NB4 (cell line): ENCODE measurements at regions not wholly inside any gene's neighbourhood (a gene's known extent, or its start where the extent isn't known, plus 50 kb on each side); places are given as distances from the start of the nearest gene placed in this dataset.

Experiments
- POLR2A ChIP-seq: IDR thresholded peaks from 2 replicates; pipeline ENCODE4 v1.6.1; 2011; ENCODE audit warnings: mild to moderate bottlenecking; ENCODE audit not compliant: insufficient read length; ENCODE audit errors: extremely low read depth
- TF ChIP-seq, protein P1 (sequence below): IDR thresholded peaks from one replicate; pipeline ENCODE4 v1.5.1; 2012; ENCODE audit warnings: low read depth, low read length
- TF ChIP-seq, protein P2 (sequence below): IDR thresholded peaks from 2 replicates; pipeline ENCODE4 v1.6.1; 2011; ENCODE audit warnings: low read depth, low read length

DNA sequence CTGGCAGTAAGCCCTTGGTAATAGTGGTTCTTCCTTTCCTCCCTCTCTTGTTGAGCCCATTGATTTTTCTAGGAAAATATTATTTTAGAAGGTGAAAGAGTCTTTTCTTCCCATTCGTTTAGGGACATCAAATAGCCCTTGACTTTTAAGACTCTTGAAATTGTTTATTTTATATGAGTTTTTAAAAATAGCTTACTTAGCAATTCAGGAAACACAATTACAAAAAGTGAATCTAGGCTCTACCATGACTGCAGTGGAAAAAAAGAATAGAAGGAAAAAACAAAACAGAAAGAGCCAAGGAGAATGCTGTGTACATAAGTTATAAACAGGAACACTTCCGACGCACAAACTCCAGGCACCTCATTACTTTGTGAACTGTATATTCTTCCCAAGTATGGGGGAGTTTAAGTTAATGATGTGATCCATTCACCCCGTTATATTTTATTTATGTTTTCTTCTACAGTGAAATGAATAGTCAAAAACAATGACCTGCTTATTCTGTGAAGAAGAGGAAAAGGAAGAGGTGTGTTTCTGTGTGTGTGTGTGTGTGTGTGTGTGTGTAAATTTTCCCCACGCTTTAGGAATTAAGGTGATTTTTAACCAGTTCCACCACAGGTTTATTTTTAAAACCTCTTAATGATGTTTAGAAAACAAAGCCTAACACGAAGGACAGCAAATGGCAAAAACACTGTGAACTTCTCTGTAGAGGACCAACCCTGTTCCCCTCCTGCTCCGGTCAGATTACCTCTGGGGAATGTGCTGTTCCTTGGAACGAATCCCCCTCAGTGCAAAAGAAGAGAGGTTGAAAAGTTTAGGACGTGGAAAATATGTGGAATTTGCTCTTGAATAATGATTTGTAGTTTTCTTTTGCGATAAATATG is 266.3 kb downstream of the KLF5 start:
- no peak for TF ChIP-seq POLR2A
- TF ChIP-seq, protein P1, sequence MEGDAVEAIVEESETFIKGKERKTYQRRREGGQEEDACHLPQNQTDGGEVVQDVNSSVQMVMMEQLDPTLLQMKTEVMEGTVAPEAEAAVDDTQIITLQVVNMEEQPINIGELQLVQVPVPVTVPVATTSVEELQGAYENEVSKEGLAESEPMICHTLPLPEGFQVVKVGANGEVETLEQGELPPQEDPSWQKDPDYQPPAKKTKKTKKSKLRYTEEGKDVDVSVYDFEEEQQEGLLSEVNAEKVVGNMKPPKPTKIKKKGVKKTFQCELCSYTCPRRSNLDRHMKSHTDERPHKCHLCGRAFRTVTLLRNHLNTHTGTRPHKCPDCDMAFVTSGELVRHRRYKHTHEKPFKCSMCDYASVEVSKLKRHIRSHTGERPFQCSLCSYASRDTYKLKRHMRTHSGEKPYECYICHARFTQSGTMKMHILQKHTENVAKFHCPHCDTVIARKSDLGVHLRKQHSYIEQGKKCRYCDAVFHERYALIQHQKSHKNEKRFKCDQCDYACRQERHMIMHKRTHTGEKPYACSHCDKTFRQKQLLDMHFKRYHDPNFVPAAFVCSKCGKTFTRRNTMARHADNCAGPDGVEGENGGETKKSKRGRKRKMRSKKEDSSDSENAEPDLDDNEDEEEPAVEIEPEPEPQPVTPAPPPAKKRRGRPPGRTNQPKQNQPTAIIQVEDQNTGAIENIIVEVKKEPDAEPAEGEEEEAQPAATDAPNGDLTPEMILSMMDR, result no peak
- TF ChIP-seq, protein P2, sequence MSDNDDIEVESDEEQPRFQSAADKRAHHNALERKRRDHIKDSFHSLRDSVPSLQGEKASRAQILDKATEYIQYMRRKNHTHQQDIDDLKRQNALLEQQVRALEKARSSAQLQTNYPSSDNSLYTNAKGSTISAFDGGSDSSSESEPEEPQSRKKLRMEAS, result no peak
